Caco-2 (cell line): ENCODE measurements at regions not wholly inside any gene's neighbourhood (a gene's known extent, or its start where the extent isn't known, plus 50 kb on each side); places are given as distances from the start of the nearest gene placed in this dataset.
A peak's percentile ranks its signal among the peaks of the same experiment; 100 is the strongest.

ENCODE experiments used
- BruUV-seq: library from RNA; stranded (reverse); fragments of 400-500 nt; replicated peaks from 2 replicates; lab custom pipeline; 2021; lab: Mats Ljungman, UMichigan
- CTCF ChIA-PET: fragments of 300-600 bp; sonication (Branson Sonifier 250); formaldehyde crosslinking; loops from one replicate; lab custom pipeline; 2022; ENCODE audit warnings: antibody characterized with exemption; lab: Charles Lee
- POLR2A ChIA-PET: fragments of 300-600 bp; sonication (Branson Sonifier 250); formaldehyde crosslinking; loops from one replicate; lab custom pipeline; 2022; ENCODE audit warnings: antibody characterized with exemption; lab: Charles Lee
- DNase-seq, 2 experiments: peaks; one replicate each; pipeline versions ENCODE4 v3.0.0 to v3.0.0-alpha.2; 2020 to 2022
- H3K27me3 ChIP-seq: replicated peaks from 2 replicates; pipeline ENCODE4 v1.6.0; 2011; ENCODE audit warnings: low read length; ENCODE audit not compliant: control insufficient read depth, insufficient read depth
- H3K36me3 ChIP-seq: 2 replicates; pipeline ENCODE4 v1.5.1; 2011; ENCODE audit warnings: low read length; ENCODE audit not compliant: control insufficient read depth, insufficient read depth
- H3K4me1 ChIP-seq: fragments of 250-450 bp; sonication (Bioruptor Pico); 2 replicates; pipeline ENCODE4 v1.5.1; 2020; ENCODE audit warnings: mild to moderate bottlenecking
- H3K4me3 ChIP-seq: 2 replicates; pipeline ENCODE4 v1.5.1; 2011; ENCODE audit warnings: low read depth, mild to moderate bottlenecking, control low read depth, low read length
- H3K9me3 ChIP-seq: fragments of 250-450 bp; sonication (Bioruptor Pico); 2 replicates; pipeline ENCODE4 v1.5.1; 2020; ENCODE audit warnings: mild to moderate bottlenecking, moderate library complexity
- H3K27ac Mint-ChIP-seq: one replicate; pipeline ENCODE4 v1.8.0; 2022; ENCODE audit warnings: mixed read lengths; ENCODE audit not compliant: unreplicated experiment
- H3K27me3 Mint-ChIP-seq: one replicate; pipeline ENCODE4 v1.8.0; 2022; ENCODE audit warnings: mixed read lengths; ENCODE audit not compliant: insufficient read depth, unreplicated experiment
- H3K36me3 Mint-ChIP-seq: one replicate; pipeline ENCODE4 v1.8.0; 2022; ENCODE audit warnings: mild to moderate bottlenecking, mixed read lengths; ENCODE audit not compliant: insufficient read depth, unreplicated experiment
- H3K4me1 Mint-ChIP-seq: one replicate; pipeline ENCODE4 v1.8.0; 2022; ENCODE audit warnings: low read depth, mixed read lengths; ENCODE audit not compliant: unreplicated experiment
- H3K4me3 Mint-ChIP-seq: one replicate; pipeline ENCODE4 v1.8.0; 2022; ENCODE audit warnings: mild to moderate bottlenecking, moderate library complexity, mixed read lengths; ENCODE audit not compliant: unreplicated experiment
- H3K9me3 Mint-ChIP-seq: one replicate; pipeline ENCODE4 v1.8.0; 2022; ENCODE audit warnings: mixed read lengths; ENCODE audit not compliant: unreplicated experiment
- CTCF ChIP-seq, 2 experiments: fragments of 200-600 bp in 1 of 2; IDR thresholded peaks; 1 replicate in 1 of 2; 2 replicates in 1 of 2; pipeline versions ENCODE4 v1.5.1 to v1.8.0; 2011 to 2022; ENCODE audit warnings: antibody characterized with exemption in 1 of 2, control low read depth in 1 of 2, inconsistent platforms in 1 of 2, low read depth in 1 of 2, low read length in 1 of 2, mild to moderate bottlenecking in 1 of 2, moderate library complexity in 1 of 2; ENCODE audit not compliant: insufficient read depth in 1 of 2, severe bottlenecking in 1 of 2, unreplicated experiment in 1 of 2
- intact Hi-C: fragments of 100-400 bp; cut with micrococcal nuclease; formaldehyde crosslinking; loops from one replicate; pipeline ENCODE4 v1.10.0; 2022; ENCODE audit not compliant: unreplicated experiment

GRCh38 chr6:22146678-22146930 is 150.2 kb downstream of the PRL start:
- no TSS peak for BruUV-seq
- no peaks in the 10 kb centered on the region for H3K9me3 Mint-ChIP-seq
- H3K27ac Mint-ChIP-seq = no peak overlapping the region
- Histone ChIP-seq H3K4me1 (peaks cover 15% of the 10 kb centered on the region), H3K27me3 (no peaks in the 10 kb centered on the region), H3K36me3 (no peaks in the 10 kb centered on the region), H3K9me3 (no peaks in the 10 kb centered on the region), H3K4me3 (no peak overlapping the region)
- no peak overlapping the region for H3K4me3 Mint-ChIP-seq
- no peak for DNase-seq
- ChIA-PET CTCF (interaction anchor here (0.7 kb wide), 1 partner anchor 15 kb away, joined by 3 read pairs; no protein-coding TSS in a partner anchor), POLR2A (no interaction called here)
- TF ChIP-seq CTCF (IDR thresholded peaks at IDR 0.05; ENCODE audit: insufficient read depth in 1 of 2, low read depth in 1 of 2, low read length in 1 of 2, severe bottlenecking in 1 of 2, unreplicated experiment in 1 of 2) = no peak
- H3K4me1 Mint-ChIP-seq = peaks cover 20% of the 10 kb centered on the region
- H3K27me3 Mint-ChIP-seq = no peaks in the 10 kb centered on the region
- intact Hi-C loops = loop anchor here (10.0 kb wide), 1 partner anchor 552 kb away; the partner anchor contains the start of gene SOX4
- H3K36me3 Mint-ChIP-seq = no peaks in the 10 kb centered on the region

DNA sequence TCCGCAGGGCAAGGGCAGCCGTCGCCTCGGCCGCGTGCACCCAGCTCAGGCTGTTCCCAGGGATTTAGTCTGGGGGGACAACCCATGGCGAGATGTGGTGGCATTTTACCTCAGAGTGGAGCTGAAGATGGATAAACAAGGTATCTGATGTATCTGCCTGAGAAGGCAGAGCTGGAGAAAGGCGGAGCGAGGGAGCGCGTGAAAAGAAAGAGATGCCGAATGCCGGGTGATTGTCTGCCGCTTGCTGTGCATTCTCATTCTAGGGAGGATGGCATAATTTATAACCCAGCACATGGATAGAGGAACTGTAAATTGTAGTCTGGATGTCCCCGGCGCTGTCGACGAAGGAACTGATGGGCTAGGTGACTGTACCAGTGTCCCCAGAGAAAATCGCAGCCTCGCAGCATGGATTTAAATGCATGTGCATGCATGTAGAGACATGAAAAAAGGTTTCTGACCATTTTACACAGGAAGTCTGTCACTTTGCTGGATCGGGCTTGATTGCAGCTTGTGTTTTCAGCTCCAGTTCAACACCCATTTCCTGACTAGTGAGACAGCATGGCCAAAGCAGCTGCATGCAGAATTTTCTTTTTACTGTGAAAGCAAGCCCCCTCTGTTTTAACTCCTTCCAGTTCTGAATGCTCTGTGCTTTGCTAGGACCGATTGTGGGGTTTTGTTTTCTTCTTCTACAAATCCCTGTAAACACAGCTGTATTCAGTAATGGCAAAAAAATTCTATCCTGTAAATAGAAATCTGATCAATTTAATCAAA is 149.7 kb downstream of the PRL start:
- Mint-ChIP-seq H3K4me3 (no peak overlapping the region), H3K27ac (no peak overlapping the region), H3K4me1 (peaks cover 20% of the 10 kb centered on the region), H3K27me3 (no peaks in the 10 kb centered on the region), H3K9me3 (no peaks in the 10 kb centered on the region), H3K36me3 (no peaks in the 10 kb centered on the region)
- H3K27me3 ChIP-seq = no peaks in the 10 kb centered on the region
- BruUV-seq = no TSS peak
- no peak overlapping the region for H3K4me3 ChIP-seq
- no peaks in the 10 kb centered on the region for H3K36me3 ChIP-seq
- intact Hi-C loops = loop anchor here (10.0 kb wide), 1 partner anchor 552 kb away; the partner anchor contains the start of gene SOX4
- no peak for DNase-seq
- ChIA-PET CTCF (interaction anchor here (0.6 to 1.1 kb wide), 3 partner anchors 11 to 198 kb away, joined by 3 to 4 read pairs (median 3); no protein-coding TSS in a partner anchor), POLR2A (no interaction called here)
- peaks cover 15% of the 10 kb centered on the region for H3K4me1 ChIP-seq
- H3K9me3 ChIP-seq = no peaks in the 10 kb centered on the region
- TF ChIP-seq CTCF (IDR thresholded peaks at IDR 0.05; ENCODE audit: insufficient read depth in 1 of 2, low read depth in 1 of 2, low read length in 1 of 2, severe bottlenecking in 1 of 2, unreplicated experiment in 1 of 2) = no peak

- TF ChIP-seq CTCF (IDR thresholded peaks at IDR 0.05; ENCODE audit: insufficient read depth in 1 of 2, low read depth in 1 of 2, low read length in 1 of 2, severe bottlenecking in 1 of 2, unreplicated experiment in 1 of 2) = no peak
- Histone ChIP-seq H3K9me3 (no peaks in the 10 kb centered on the region), H3K27me3 (no peaks in the 10 kb centered on the region), H3K4me1 (peaks cover 15% of the 10 kb centered on the region), H3K36me3 (no peaks in the 10 kb centered on the region), H3K4me3 (no peak overlapping the region)
- ChIA-PET POLR2A (no interaction called here), CTCF (interaction anchor here (0.6 to 1.1 kb wide), 2 partner anchors 10 to 199 kb away, joined by 3 to 4 read pairs; no protein-coding TSS in a partner anchor)
- Mint-ChIP-seq H3K27ac (peak overlapping the region; percentile 46), H3K4me3 (peak overlapping the region; percentile 18), H3K36me3 (no peaks in the 10 kb centered on the region), H3K9me3 (no peaks in the 10 kb centered on the region), H3K27me3 (no peaks in the 10 kb centered on the region), H3K4me1 (peaks cover 14% of the 10 kb centered on the region)
- BruUV-seq = no TSS peak
- intact Hi-C loops = loop anchor here (10.0 kb wide), 1 partner anchor 553 kb away; the partner anchor contains the start of gene SOX4
- peak; percentile 49 to 57 for DNase-seq
Observed at GRCh38 chr6:22147921-22148776, 148.7 kb downstream of the PRL start.
